GM18498 (cell line): ENCODE measurements at regions not wholly inside any gene's neighbourhood (a gene's known extent, or its start where the extent isn't known, plus 50 kb on each side); places are given as distances from the start of the nearest gene placed in this dataset.
"Not testable (repeated sequence)": the region's sequence is repeated elsewhere in the genome, so short reads cannot be mapped to it uniquely, and the experiment has no call there.

ENCODE experiments used
- ATAC-seq: cut with Tn5 transposase; IDR thresholded peaks from one replicate; pipeline ENCODE4 v1.9.1; 2021; ENCODE audit warnings: mild to moderate bottlenecking, moderate library complexity; ENCODE audit not compliant: unreplicated experiment

DNA sequence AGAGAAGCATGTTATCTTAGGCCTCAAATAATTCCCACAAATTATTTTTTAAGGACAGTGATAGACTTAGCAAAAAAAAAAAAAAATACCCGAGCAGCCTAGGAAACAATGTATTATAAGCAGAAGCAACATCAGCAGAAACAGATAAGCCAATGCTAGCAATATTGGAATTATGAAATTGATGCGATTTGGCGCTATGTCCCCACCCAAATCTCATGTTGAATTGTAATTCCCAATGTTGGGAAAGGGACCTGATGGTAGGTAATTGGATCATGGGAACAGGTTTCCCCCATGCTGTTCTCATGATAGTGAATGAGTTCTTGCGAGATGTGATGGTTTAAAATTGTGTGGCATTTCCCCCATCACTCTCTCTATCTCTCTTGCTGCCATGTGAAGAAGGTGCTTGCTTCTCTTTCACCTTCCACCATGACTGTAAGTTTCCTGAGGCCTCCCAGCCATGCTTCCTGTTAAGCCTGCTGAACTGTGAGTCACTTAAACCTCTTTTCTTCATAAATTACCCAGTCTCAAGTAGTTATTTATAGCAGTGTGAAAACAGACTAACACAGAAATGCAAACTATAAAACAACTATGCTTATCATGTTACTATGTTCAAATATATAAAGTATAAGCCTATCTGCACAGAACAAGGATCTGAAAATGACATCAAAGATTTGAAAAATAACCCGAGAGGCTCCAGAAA lies 75.6 kb upstream of the HIVEP3 start:
- no peak for ATAC-seq

DNA sequence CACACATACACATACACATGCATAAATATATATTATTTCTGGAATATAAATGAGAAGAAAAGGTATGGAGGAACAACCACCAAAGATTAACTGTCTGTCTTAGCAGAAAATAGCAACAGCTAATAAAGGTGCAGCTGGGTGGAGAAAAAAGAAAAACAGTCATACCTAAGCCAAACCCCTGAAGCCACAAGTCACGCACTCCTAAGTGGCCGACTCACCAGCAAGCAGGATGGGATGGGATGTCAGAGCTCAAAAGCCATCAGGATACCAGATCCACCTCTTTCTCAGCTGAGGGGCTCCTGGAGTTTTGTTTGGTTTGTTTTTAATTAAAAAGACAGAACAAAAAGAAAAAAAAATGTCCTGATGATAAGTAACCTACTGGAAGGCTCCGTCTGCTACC lies 64.7 kb upstream of the HIVEP3 start:
- ATAC-seq: no peak

DNA sequence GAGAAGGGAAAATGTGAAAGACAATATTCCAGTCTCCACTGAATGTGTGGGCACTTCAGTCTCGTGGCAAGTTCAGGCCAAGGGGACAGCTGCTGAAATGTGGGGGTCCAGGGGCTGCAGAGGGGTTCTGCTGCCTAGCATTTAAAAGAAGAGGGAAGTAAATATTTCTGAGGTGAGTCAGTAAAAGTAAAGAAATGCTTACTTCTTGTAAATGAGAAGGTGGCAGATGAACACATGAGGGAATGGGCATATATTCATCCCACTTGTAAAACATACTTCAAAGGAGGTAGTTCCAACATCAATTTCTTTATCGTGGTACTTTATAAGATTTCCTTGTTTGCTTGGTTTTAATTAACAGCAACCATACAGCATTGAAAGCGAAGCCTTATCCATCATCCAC lies 63.1 kb upstream of the HIVEP3 start:
- no peak for ATAC-seq

- no peak for ATAC-seq
Measured at GRCh38 chr1:41980827-41981653, 62.3 kb upstream of the HIVEP3 start.

GRCh38 chr1:41978986-41979385 lies 60.3 kb upstream of the HIVEP3 start:
- no peak for ATAC-seq

- no peak for ATAC-seq
Measured at GRCh38 chr1:41977326-41977725, 58.6 kb upstream of the HIVEP3 start.

DNA sequence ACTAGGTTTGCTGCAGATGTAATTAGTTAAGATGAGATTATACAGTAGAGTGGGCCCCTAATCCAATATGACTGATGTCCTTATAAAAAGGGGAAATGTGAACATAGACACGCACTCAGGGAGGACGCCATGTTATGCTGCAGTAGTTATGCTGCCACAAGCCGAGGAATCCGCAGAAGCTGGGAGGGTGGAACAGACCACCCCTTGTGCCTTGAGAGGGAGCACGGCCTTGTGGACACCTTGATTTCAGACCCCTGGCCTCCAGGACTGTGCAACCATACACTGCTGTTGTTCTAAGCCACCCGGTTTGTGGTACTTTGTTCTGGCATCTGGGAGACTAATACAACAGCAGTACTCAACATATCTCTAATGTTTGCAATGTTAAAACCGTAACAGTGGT lies 57.9 kb upstream of the HIVEP3 start:
- ATAC-seq: no peak

GRCh38 chr1:41975850-41976569 lies 57.3 kb upstream of the HIVEP3 start:
- ATAC-seq: no peak

DNA sequence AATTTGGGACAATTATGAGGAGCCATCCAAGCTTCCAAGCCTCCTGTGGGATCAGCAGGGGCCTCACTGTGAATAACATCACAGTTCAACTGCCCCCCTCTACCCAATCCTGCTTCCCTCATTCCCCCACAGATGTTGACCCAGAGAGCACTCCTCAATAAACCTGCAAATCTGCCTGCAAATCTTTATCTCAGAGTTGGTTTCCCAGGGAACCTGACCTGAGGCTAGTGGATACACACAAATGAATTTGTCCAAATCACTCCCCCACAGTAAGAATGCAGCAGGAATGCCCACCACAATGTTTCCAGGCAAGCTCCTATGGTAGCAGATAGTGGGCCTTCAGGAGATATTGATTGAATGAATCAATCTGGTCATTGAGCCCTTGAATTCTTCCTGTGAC lies 56.4 kb upstream of the HIVEP3 start:
- ATAC-seq: no peak

GRCh38 chr1:41968557-41968956 lies 49.8 kb upstream of the HIVEP3 start:
- ATAC-seq: not testable (repeated sequence)
